HG03095 (cell line): ENCODE measurements at regions not wholly inside any gene's neighbourhood (a gene's known extent, or its start where the extent isn't known, plus 50 kb on each side); places are given as distances from the start of the nearest gene placed in this dataset.
"Not testable (repeated sequence)": the region's sequence is repeated elsewhere in the genome, so short reads cannot be mapped to it uniquely, and the experiment has no call there.

Experiments
- ATAC-seq: cut with Tn5 transposase; IDR thresholded peaks from one replicate; pipeline ENCODE4 v1.9.1; 2021; ENCODE audit warnings: moderate library complexity; ENCODE audit not compliant: unreplicated experiment

DNA sequence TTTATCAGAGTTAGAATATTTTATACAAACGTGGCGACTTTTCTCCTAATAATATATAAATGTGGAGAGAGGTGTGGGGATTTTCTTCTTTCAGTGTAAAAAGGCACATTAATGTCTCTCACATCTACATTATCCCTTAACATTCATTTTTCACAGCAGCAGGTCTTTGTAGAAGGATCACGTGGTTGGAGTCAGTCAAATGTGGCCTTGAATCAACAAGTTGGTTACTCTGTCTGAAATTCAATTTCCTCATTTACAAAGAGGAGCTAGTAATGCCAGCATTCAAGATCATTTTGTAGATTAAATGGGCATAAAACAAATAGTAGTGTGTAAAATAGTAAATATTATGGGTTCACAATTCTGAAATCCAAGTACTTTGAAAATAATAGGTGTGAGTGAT lies 183.1 kb upstream of the SEMA3E start:
- ATAC-seq = no peak

DNA sequence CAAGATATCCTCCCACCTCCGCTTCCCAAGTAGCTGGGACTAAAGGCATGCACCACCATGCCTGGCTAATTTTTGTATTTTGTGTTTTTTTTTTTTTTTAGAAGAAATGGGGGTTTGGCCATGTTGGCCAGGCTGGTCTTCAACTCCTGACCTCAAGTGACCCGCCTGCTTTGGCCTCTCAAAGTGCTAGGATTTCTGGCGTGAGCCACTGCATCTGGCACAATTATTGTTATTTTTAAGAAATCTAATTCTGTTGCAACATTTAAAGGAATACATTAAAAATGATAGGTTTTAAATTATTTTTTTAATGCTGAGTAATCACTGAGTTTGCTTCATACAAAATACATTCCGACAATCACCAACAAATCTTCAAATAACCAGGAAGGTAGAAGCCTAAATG lies 178.1 kb upstream of the SEMA3E start:
- no peak for ATAC-seq

DNA sequence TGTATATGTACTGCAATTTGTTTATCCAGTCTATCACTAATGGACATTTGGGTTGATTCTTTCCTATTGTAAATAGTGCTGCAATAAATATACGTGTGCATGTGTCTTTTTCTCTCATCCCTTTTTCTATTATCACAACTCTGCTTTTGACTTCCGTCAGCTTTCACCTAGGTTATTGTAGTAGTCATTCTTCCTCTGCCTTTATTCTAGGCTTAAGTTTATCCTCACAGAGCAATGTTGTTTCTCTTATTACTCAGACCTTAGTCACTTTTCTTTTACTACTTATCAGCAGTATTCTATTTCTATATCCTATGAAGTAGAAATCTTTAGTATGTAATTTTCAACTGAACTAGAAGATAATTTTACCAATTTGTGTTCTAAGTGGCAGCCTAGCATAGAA lies 175.3 kb upstream of the SEMA3E start:
- no peak for ATAC-seq

DNA sequence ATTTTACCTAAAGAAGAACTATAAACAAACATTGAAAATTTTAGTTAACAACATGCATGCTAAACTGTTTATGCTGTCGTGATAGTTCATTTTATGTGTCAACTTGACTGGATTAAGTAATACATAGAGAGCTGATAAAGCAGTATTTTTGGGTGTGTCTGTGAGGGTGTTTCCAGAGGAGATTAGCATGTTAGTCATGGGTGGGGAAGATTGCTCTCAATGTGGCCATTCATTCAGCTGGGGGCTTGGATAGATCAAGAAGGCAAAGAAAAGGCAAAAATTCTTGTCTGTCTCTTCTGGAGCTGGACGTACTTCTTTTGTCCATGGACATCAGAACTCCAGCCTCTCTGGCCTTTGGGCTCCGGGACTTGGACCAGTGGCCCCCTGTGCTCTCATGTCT lies 172.9 kb upstream of the SEMA3E start:
- ATAC-seq = no peak

DNA sequence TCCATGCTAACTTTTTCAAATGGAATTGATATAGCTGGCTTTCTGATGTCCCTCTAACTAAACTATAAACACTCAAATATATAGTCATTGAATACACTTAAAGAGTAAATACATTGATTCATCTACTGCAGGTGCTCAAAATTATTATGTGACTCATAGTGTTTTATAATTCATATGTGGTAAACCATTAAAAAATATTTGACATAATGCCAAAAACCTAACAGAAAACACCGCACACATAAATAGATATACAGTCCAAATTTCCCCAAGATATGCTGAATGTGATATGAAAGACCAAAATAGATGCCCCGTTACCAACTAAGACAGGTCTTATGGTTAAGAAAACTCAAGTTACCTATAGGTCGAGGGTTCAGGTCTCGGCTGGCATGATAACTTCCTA lies 171.7 kb upstream of the SEMA3E start:
- ATAC-seq = no peak

DNA sequence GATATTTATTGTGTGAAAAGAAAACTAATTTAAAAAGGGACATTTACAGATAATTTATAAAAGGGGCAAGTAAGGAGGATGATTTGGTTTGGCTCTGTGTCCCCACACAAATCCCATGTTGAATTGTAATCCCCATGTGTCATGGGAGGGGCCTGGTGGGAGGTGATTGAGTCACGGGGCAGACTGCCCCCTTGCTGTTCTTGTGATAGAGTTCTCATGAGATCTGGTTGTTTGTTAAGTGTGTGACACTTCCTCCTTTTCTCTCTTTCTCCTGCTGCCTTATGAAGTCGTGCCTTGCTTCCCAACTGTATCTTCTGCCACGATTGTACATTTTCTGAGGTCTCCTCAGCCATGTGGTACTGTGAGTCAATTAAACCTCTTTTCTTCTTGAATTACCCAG lies 171.0 kb upstream of the SEMA3E start:
- no peak for ATAC-seq

DNA sequence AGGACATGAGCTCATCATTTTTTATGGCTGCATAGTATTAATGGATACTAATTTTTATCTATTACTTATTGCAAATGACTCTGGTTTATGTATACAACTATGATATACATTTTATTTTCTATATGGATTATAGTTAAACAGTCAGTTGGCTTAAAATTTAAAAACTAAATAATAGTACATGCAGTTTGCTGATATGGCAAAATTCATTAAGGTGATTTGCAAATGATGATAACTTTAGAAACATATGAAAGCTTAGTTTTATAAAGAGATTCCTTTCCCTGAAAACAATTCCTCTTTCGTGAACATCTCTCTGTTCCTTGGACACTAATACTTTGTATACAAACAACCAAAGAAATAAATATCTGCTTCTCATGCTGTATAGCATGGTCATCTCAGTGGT lies 165.5 kb upstream of the SEMA3E start:
- no peak for ATAC-seq

DNA sequence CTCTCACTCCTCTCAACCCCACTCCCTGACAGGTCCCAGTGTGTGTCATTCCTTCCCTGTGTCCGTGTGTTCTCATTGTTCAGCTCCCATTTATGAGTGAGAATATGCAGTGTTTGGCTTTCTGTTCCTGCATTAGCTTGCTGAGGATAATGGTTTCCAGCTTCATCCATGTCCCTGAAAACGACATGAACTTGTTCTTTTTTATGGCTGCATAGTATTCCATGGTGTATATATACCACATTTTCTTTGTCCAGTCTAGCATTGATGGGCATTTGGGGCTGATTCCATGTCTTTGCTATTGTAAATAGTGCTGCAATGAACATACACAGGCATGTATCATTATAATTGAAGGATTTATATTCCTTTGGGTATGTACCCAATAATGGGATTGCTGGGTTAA lies 163.6 kb upstream of the SEMA3E start:
- ATAC-seq = not testable (repeated sequence)

DNA sequence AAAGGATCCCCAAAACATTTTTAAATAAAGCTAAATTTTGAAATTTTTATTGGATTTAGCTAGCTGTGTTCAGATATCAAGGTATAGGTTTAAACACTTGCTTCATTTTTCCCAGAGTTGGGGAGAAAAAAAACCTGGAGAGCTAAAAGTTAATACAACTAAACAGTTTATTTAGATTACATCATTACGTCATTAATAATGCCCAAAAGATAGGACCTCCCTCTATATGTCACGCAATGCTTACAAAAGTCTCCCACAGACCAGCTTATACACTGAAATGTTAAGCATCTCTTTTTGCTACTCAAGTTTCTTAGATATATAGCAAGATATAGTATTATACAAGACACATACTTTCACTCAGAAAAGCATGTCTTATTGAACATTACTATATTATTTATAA lies 160.0 kb upstream of the SEMA3E start:
- no peak for ATAC-seq

DNA sequence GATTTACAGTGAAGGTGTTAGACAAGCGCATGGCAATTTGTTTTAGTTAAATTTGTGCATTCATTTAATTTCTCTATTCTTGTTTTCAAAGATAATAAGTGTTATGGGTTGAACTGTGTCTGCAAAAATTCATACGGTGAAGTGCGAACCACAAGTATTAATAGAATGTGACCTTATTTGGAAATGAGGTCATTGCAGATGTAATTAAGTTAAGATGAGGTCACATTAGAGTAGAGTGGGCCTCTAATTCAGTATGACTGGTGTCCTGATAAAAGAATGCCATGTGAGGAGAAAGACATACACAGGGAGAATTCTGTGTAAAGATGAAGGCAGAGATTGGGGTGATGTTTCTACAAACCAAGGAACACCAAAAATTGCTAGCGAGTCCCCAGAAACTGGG lies 158.8 kb upstream of the SEMA3E start:
- no peak for ATAC-seq

DNA sequence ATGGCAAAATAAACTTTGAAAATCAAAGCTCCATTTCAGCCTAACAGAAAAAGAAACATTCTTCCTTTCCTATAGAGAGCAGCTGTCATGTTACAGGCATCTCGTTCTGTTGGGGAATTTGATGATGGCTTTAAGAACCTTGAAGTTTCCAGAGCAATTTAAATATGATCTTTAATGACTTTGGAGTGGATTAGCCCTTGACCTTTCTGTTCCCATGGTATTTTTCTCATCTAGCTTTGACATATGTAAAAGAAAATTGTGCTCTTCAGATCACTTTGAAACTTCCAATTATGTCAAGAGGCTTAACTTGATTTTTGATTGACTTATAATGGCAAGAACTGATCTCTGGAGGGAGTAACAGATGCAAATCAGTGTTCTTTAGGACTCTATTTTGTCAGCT lies 157.6 kb upstream of the SEMA3E start:
- no peak for ATAC-seq

DNA sequence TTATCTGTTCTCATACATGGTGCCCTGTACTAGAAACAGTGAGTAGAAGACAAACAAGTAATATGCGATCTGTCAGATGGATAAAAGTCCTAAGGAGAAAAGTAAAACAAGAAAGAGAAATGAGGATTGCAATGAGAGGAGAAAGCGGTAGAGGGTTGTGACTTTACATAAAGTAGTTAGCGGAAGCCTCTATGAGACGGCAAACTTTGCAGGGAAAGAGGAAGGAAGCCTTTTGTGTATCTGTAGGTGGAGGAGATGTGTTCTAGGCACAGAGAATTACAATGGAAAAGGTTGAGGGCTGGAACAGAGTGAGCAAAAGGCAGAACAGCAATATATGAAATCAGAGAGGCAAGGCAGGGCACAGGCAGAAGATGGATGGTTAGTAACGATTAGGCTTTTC lies 150.4 kb upstream of the SEMA3E start:
- ATAC-seq = no peak

DNA sequence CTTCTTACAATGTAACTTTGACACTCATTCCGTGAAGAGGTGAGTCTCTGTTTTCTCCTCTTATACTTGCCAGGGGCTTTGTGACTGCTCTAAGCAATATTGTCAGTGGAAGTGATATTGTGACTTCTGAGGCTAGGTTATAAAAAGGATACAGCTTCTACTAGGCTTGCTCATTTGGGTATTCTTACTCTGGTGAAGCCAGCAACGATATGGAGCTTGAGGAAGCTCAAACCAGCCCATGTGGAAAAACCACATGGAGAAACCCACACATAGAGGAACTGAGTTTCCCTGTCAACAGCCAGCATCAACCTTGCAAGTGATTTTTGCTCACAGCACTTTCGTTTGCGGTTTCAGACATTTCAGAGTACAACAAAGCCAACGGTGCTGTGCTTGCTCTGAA lies 149.6 kb upstream of the SEMA3E start:
- ATAC-seq = peak; percentile 54

DNA sequence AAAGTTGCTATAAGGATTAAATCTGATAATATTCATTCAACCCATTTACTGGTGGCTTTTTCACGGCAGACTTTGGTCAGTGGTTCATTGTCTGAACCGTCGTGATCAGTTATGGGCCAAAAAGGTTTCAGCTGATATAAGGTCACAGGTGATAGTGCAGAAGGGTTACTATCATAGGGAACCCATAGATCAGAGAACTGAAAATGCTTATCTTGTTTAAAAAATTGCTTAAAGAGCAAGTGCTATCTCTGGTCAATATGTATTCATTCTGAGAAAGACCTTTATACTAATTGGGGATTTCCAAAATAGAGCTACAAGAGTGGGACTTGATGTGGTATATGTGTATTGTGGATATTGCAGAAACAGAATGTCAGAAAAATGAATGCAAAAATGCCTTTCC lies 147.8 kb upstream of the SEMA3E start:
- peak; percentile 38 for ATAC-seq

DNA sequence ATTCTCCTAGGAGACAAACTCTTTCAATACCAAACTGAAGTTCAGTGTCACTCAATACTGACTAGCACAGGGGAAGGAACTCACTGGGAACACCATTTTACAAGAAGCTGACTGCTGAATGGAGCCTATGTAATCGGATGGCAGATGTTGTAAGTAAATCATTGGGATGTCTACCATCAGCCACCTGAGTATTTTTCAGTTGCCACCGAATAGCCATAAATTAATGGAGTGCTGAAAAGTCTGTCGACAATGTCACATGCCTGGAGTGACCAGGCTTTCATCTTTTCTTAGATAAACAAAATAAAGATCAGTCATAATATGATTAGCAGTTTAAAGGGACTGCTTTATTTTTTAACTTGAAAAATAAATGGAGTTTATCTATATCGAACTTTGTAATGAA lies 145.9 kb upstream of the SEMA3E start:
- no peak for ATAC-seq

DNA sequence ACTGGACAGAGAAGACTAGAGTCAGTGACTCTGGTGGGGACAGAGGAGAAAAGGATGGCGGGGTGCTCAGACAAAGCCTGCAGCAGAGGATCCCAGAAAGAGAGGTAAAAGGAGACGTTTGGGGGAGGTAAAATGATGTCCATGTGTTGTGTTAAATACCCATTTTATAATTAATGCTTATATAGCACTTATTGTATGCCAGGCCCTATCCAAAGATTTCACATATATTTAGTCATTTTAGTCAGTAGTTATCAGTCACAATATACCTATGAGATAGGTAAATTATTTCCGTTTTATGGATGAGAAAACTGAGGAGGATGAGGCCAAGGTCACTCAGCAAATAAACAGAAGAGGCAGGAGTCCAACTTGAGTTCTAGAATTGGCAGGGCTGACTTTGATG lies 144.6 kb upstream of the SEMA3E start:
- ATAC-seq = no peak

DNA sequence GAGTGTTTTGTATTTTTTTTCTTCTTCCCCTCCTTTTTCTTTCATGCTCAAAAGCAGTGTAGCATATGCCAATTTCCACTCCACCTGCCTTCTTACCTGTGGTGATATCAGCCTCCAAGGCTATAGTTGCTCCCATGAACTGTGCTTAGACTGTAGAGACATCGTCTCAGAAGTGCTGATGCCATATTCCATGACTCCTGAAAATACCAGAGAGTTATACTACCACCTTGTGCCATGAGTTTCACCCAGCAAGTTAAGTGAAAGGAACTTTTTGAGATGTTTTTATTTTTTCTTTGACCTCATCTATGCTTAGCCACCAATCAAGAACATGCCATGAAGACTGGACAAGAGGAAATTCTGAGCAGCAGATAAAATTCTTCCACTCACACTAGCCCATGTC lies 142.8 kb upstream of the SEMA3E start:
- ATAC-seq = no peak

DNA sequence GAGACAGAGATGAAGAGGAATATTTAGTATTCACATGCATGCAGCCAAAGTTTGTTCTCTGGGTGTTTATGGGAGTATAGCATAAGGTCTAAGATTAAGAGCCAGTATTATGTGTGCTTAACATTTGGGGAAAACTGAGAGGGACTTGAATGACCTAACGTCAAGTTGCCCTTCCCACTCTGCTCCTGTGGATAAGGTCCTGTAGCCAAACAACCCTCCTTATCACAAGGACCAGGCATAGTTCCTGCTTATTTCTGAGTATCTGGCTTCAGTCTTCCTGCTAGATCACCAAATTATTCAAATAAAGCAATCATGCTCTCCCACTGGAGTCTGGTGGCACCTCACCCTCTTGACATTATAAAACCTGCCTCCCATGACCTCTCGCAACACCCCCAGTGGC lies 137.9 kb upstream of the SEMA3E start:
- ATAC-seq = no peak

DNA sequence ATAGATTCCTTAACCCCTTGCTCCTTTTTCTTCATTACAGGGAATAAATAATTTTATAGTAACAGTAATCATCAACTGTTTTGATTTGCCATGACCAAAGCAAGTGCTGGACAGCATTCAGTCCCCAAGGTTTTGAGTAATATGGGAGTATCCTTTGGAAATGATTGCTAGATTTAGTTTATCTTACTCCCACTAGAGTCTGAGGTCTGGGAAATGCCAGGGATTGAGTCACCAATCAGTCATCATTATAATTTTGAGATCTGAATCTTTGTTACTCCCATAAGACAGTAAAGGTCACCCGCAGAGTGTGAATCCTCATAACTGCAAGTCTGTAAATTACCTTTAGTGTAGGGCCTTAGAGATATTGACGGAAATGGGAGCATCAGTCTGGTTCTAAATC lies 133.7 kb upstream of the SEMA3E start:
- ATAC-seq = no peak

DNA sequence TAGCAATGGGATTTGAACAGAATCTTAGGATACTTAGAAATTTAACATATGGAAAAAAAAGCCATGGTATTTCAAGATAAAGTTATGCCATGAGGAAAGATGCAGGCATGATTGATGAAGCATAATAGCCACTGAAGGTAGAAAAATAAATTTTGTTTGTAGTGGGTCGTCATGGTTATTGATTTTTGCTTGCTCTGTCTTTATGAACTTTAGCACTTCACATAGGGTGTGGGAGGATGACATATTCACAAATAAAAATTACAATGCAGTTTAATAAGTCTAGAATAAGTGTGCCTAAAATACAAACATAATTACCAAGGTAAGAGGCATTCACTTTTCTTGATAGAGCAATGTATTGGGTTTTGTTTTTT lies 129.1 kb upstream of the SEMA3E start:
- ATAC-seq = no peak

DNA sequence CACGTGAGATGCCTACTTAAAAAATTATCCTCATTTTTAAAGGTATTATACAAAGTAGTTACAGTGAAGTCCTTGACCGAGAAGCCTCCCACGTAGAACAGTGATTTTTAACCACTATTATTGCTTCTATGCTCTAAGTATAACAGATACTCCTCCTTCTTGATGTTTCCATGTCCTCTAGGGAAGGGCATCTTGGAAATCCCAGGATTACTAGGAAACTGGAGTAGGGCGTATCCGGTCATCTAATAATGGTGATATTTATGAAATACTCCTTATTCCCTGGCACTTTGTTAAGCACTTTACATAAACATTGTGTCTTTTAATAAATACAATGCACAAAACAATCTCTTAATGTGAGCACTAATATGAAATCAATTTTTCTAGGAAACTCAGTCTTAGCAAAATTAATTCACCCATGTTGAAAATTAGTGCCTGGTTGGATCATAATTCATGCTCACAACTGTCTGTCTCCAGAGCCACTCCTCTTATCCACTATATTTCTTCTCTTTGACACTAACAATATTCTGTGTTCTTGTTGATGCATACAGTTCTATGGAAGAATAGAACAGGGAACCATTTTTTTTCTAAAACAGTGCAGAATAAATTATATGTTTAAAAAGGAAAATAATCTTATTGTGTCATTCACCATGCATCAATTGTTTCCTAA lies 128.6 kb upstream of the SEMA3E start:
- ATAC-seq = no peak

DNA sequence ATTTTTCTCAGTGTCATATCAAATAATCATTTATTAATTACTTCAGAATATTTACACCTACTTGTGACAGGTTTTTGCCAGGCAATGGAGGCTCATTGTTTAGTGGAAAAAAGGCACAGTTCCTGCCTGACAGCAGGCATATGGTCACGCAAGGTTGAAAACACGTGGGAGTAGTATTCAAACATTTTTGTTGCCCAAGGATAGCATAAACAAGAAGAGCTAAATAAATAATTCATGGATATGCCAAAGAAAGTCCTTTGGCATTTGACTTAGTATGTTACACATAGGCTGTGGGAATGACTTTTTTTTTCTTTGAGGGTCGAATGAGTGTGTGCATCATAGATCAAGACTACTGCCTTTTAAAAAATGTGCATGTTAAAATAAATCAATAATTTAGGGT lies 120.5 kb upstream of the SEMA3E start:
- ATAC-seq = no peak

DNA sequence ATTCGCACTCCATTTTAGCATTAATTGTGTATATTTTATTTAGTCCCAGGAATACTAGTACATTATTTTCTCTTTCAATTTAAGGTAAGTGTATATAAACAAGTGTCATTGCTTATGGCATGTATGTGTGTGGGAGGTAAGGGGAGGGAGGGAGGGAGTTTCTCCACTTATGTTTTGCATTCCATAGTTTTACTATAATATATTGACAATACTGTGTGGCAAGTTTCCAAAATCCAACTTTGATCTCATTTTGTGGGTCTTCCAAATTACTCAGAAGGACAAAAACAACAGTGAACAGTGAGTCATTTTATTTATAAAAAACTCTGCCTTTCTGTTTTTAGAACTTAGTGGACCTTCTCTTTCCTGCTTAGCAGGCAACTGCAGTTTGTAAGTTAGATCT lies 102.3 kb upstream of the SEMA3E start:
- ATAC-seq = no peak

DNA sequence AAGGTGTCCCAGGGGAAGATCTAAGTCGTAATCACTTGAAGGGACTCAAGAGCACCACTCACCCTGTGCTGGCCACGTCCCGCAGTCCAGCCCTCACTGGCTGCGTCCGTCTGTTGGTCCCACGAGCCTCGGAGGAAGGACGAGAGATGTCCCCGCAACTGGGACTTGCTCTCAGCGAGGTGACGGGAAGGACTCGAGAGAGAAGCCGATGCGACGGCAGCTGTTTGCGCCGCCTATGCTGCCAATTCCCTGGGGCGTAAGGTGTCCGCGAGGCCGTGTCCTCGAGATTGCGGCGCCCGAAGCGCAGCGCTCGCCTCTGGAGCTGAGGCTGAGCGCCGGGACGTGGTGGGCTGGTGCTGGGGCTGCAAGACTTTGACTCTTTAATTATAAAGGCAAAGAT lies 100.6 kb upstream of the SEMA3E start:
- ATAC-seq = no peak
